NCI-H2029 (cell line): ENCODE measurements at regions not wholly inside any gene's neighbourhood (a gene's known extent, or its start where the extent isn't known, plus 50 kb on each side); places are given as distances from the start of the nearest gene placed in this dataset.

Experiments
- DNase-seq: peaks from one replicate; lab custom pipeline; 2025; lab: John Stamatoyannopoulos, UW

GRCh38 chr21:24339406-24339805 lies 1267.9 kb downstream of the MRPL39 start:
- DNase-seq = no peak

GRCh38 chr21:24336491-24336890 lies 1270.8 kb downstream of the MRPL39 start:
- DNase-seq = no peak

- DNase-seq = no peak
Observed at GRCh38 chr21:24323536-24323935, 1283.7 kb downstream of the MRPL39 start.

- DNase-seq = no peak
Observed at GRCh38 chr21:24316277-24316922, 1290.9 kb downstream of the MRPL39 start.

- DNase-seq = no peak
Observed at GRCh38 chr21:24310788-24311187, 1296.5 kb downstream of the MRPL39 start.

- no peak for DNase-seq
Observed at GRCh38 chr21:24308183-24308582, 1299.1 kb downstream of the MRPL39 start.

- no peak for DNase-seq
Observed at GRCh38 chr21:24302400-24302799, 1304.9 kb downstream of the MRPL39 start.

- DNase-seq = no peak
Observed at GRCh38 chr21:24298040-24298439, 1309.2 kb downstream of the MRPL39 start.

GRCh38 chr21:24294171-24294570 lies 1313.1 kb downstream of the MRPL39 start:
- DNase-seq = no peak

GRCh38 chr21:24290151-24290833 lies 1317.0 kb downstream of the MRPL39 start:
- no peak for DNase-seq

GRCh38 chr21:24289539-24289938 lies 1317.7 kb downstream of the MRPL39 start:
- no peak for DNase-seq

GRCh38 chr21:24280596-24280995 lies 1326.7 kb downstream of the MRPL39 start:
- DNase-seq = no peak

- no peak for DNase-seq
Observed at GRCh38 chr21:24278711-24279110, 1328.6 kb downstream of the MRPL39 start.

- no peak for DNase-seq
Observed at GRCh38 chr21:24276204-24276603, 1331.1 kb downstream of the MRPL39 start.

- DNase-seq = no peak
Observed at GRCh38 chr21:24275616-24276015, 1331.7 kb downstream of the MRPL39 start.

GRCh38 chr21:24272521-24272938 lies 1334.8 kb downstream of the MRPL39 start:
- no peak for DNase-seq

- no peak for DNase-seq
Observed at GRCh38 chr21:24265987-24266386, 1341.3 kb downstream of the MRPL39 start.

GRCh38 chr21:24260751-24261150 lies 1346.5 kb downstream of the MRPL39 start:
- DNase-seq = no peak

GRCh38 chr21:24259241-24259640 lies 1348.0 kb downstream of the MRPL39 start:
- DNase-seq = no peak

GRCh38 chr21:24255591-24255990 lies 1351.7 kb downstream of the MRPL39 start:
- no peak for DNase-seq

GRCh38 chr21:24225431-24225830 lies 1381.8 kb downstream of the MRPL39 start:
- no peak for DNase-seq

- DNase-seq = peak; percentile 21
Observed at GRCh38 chr21:24224422-24224821, 1382.9 kb downstream of the MRPL39 start.

GRCh38 chr21:24223624-24224023 lies 1383.7 kb downstream of the MRPL39 start:
- no peak for DNase-seq

GRCh38 chr21:24222676-24223075 lies 1384.6 kb downstream of the MRPL39 start:
- no peak for DNase-seq
